Neural cell (in vitro differentiated cells): ENCODE measurements at regions not wholly inside any gene's neighbourhood (a gene's known extent, or its start where the extent isn't known, plus 50 kb on each side); places are given as distances from the start of the nearest gene placed in this dataset.

Source experiments
- H2AFZ ChIP-seq: fragments of 200-600, 300-800 bp; sonication (generic), shearing (Covaris generic); 2 replicates; pipeline ENCODE4 v1.6.0; 2014; ENCODE audit warnings: low read depth, mild to moderate bottlenecking, antibody characterized with exemption, low read length, moderate library complexity
- H3F3A ChIP-seq: fragments of 200-600 bp; shearing (Covaris generic); 2 replicates; pipeline ENCODE4 v1.6.1; 2016; ENCODE audit warnings: mild to moderate bottlenecking, moderate library complexity, mixed read lengths, antibody characterized with exemption, low read length; ENCODE audit not compliant: insufficient read depth, poor library complexity, severe bottlenecking
- H3K27ac ChIP-seq: fragments of 200-600, 300-800 bp; sonication (generic), shearing (Covaris generic); 2 replicates; pipeline ENCODE4 v1.5.1; 2014; ENCODE audit warnings: mild to moderate bottlenecking, low read length, moderate library complexity
- H3K27me3 ChIP-seq: fragments of 300-800, 200-600 bp; sonication (generic), shearing (Covaris generic); 2 replicates; pipeline ENCODE4 v1.6.0; 2014; ENCODE audit warnings: mild to moderate bottlenecking, low read depth, low read length, moderate library complexity; ENCODE audit not compliant: insufficient read depth
- H3K36me3 ChIP-seq: fragments of 300-800, 200-600 bp; sonication (generic), shearing (Covaris generic); 2 replicates; pipeline ENCODE4 v1.5.1; 2014; ENCODE audit warnings: mild to moderate bottlenecking, antibody characterized with exemption, low read length, moderate library complexity; ENCODE audit not compliant: insufficient read depth
- H3K4me2 ChIP-seq: fragments of 300-800, 200-600 bp; sonication (generic), shearing (Covaris generic); 2 replicates; pipeline ENCODE4 v1.6.0; 2014; ENCODE audit warnings: mild to moderate bottlenecking, low read length
- H3K4me3 ChIP-seq: fragments of 300-800, 200-600 bp; sonication (generic), shearing (Covaris generic); 2 replicates; pipeline ENCODE4 v1.5.1; 2014; ENCODE audit warnings: mild to moderate bottlenecking, low read length, moderate library complexity
- H3K79me2 ChIP-seq: fragments of 200-600 bp; shearing (Covaris generic); replicated peaks from 2 replicates; pipeline ENCODE4 v1.6.0; 2014; ENCODE audit warnings: mild to moderate bottlenecking, low read length, moderate library complexity; ENCODE audit not compliant: insufficient read depth
- H3K9ac ChIP-seq: fragments of 300-800, 200-600 bp; sonication (generic), shearing (Covaris generic); 2 replicates; pipeline ENCODE4 v1.6.1; 2016; ENCODE audit warnings: mild to moderate bottlenecking, low read length, mixed read lengths
- H3K9me2 ChIP-seq: fragments of 200-600 bp; shearing (Covaris generic); 2 replicates; pipeline ENCODE4 v1.6.1; 2016; ENCODE audit warnings: mild to moderate bottlenecking, low read length, mixed read lengths; ENCODE audit not compliant: insufficient read depth
- H3K9me3 ChIP-seq: fragments of 200-600, 300-800 bp; sonication (generic), shearing (Covaris generic); 2 replicates; pipeline ENCODE4 v1.6.1; 2016; ENCODE audit warnings: mild to moderate bottlenecking, mixed run types, low read length, moderate library complexity, mixed read lengths
- H4K20me1 ChIP-seq: fragments of 200-600 bp; shearing (Covaris generic); 2 replicates; pipeline ENCODE4 v1.6.1; 2016; ENCODE audit warnings: mild to moderate bottlenecking, mixed run types; ENCODE audit not compliant: insufficient read depth
- EP300 ChIP-seq: fragments of 450-650 bp; conservative IDR thresholded peaks from 2 replicates; pipeline ENCODE4 v1.6.1; 2014; ENCODE audit warnings: antibody characterized with exemption, mild to moderate bottlenecking, moderate library complexity; ENCODE audit not compliant: poor library complexity, severe bottlenecking
- EZH2 ChIP-seq: fragments of 200-600, 300-800 bp; shearing (Covaris generic), sonication (generic); IDR thresholded peaks from 2 replicates; pipeline ENCODE4 v1.6.1; 2014; ENCODE audit warnings: antibody characterized with exemption, low read length, borderline replicate concordance, mild to moderate bottlenecking; ENCODE audit not compliant: insufficient read depth, poor library complexity, severe bottlenecking
- MXI1 ChIP-seq: fragments of 450-650 bp; conservative IDR thresholded peaks from 2 replicates; pipeline ENCODE4 v1.6.1; 2014; ENCODE audit warnings: antibody characterized with exemption, mild to moderate bottlenecking; ENCODE audit not compliant: poor library complexity, severe bottlenecking
- POLR2AphosphoS5 ChIP-seq: IDR thresholded peaks from 2 replicates; pipeline ENCODE4 v1.6.1; 2012
- RAD21 ChIP-seq: fragments of 450-650 bp; conservative IDR thresholded peaks from 2 replicates; pipeline ENCODE4 v1.6.1; 2014; ENCODE audit warnings: antibody characterized with exemption, mild to moderate bottlenecking, moderate library complexity
- SMC3 ChIP-seq: fragments of 450-650 bp; conservative IDR thresholded peaks from 2 replicates; pipeline ENCODE4 v1.6.1; 2014; ENCODE audit warnings: antibody characterized with exemption, mild to moderate bottlenecking, moderate library complexity; ENCODE audit not compliant: poor library complexity
- TAF1 ChIP-seq: IDR thresholded peaks from 2 replicates; pipeline ENCODE4 v1.6.1; 2012; ENCODE audit warnings: low read depth
- TF ChIP-seq, protein P1 (sequence below): IDR thresholded peaks from 2 replicates; pipeline ENCODE4 v1.6.1; 2012; ENCODE audit warnings: borderline replicate concordance
- TF ChIP-seq, protein P2 (sequence below): fragments of 450-650 bp; IDR thresholded peaks from 2 replicates; pipeline ENCODE4 v1.5.1; 2014; ENCODE audit warnings: antibody characterized with exemption, mild to moderate bottlenecking, moderate library complexity; ENCODE audit not compliant: poor library complexity, severe bottlenecking

DNA sequence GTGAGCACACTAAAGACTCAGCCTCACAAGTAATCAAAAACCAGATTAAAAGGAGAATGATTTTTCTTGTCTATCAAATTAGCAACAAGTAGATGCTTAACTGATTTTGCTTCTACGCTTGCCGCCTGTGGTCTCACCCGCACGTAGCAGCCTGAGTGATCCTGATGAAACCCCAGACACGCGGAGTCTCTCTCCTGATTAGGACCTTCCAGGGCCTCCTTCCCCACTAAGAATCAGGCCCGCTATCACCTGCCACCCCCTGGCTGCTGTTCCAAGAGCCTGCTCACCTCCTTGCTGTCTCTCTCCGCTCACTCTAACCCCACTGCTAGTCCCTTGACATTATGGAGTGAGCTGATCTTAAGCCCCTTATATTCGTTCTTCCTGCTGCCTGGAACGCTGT is 325.9 kb upstream of the NRP1 start:
- H3K9me3 ChIP-seq = no peaks in the 10 kb centered on the region
- H2AFZ ChIP-seq = no peak overlapping the region
- H3K9ac ChIP-seq = no peak overlapping the region
- no peak overlapping the region for H3K27ac ChIP-seq
- H4K20me1 ChIP-seq = no peaks in the 10 kb centered on the region
- H3K27me3 ChIP-seq = no peaks in the 10 kb centered on the region
- TF ChIP-seq MXI1 = no peak
- TF ChIP-seq, protein P1, sequence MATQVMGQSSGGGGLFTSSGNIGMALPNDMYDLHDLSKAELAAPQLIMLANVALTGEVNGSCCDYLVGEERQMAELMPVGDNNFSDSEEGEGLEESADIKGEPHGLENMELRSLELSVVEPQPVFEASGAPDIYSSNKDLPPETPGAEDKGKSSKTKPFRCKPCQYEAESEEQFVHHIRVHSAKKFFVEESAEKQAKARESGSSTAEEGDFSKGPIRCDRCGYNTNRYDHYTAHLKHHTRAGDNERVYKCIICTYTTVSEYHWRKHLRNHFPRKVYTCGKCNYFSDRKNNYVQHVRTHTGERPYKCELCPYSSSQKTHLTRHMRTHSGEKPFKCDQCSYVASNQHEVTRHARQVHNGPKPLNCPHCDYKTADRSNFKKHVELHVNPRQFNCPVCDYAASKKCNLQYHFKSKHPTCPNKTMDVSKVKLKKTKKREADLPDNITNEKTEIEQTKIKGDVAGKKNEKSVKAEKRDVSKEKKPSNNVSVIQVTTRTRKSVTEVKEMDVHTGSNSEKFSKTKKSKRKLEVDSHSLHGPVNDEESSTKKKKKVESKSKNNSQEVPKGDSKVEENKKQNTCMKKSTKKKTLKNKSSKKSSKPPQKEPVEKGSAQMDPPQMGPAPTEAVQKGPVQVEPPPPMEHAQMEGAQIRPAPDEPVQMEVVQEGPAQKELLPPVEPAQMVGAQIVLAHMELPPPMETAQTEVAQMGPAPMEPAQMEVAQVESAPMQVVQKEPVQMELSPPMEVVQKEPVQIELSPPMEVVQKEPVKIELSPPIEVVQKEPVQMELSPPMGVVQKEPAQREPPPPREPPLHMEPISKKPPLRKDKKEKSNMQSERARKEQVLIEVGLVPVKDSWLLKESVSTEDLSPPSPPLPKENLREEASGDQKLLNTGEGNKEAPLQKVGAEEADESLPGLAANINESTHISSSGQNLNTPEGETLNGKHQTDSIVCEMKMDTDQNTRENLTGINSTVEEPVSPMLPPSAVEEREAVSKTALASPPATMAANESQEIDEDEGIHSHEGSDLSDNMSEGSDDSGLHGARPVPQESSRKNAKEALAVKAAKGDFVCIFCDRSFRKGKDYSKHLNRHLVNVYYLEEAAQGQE = no peak
- TF ChIP-seq POLR2AphosphoS5 = no peak
- TF ChIP-seq RAD21 = no peak
- no peak for TF ChIP-seq SMC3
- no peaks in the 10 kb centered on the region for H3K9me2 ChIP-seq
- H3K4me3 ChIP-seq = no peak overlapping the region
- no peaks in the 10 kb centered on the region for H3K36me3 ChIP-seq
- H3K79me2 ChIP-seq = no peaks in the 10 kb centered on the region
- no peaks in the 10 kb centered on the region for H3F3A ChIP-seq
- H3K4me2 ChIP-seq = no peak overlapping the region

DNA sequence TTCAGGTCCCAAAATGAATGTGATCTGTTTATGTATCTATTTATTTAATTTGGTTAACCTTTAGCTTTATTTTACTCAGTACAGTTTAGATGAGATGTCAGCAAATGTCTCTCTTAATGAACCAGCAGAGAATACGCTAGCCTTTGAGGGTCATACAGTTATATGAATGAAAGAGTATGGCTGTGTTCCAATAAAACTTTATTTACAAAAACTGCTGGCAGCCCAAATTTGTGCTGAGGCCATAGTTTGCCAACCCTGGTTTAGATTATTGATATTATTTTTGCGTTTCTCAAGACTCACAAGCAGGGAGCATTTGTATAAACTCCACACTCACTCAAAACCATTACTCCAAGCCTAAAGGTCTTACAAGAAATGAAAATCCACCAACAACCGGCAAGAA is 323.4 kb upstream of the NRP1 start:
- Histone ChIP-seq H4K20me1 (no peaks in the 10 kb centered on the region), H3K27ac (no peak overlapping the region), H3K36me3 (no peaks in the 10 kb centered on the region), H3K9ac (no peak overlapping the region), H3K27me3 (no peaks in the 10 kb centered on the region), H3F3A (no peaks in the 10 kb centered on the region), H3K4me2 (no peak overlapping the region), H3K9me3 (no peaks in the 10 kb centered on the region), H3K79me2 (no peaks in the 10 kb centered on the region), H3K4me3 (no peak overlapping the region), H2AFZ (no peak overlapping the region), H3K9me2 (no peaks in the 10 kb centered on the region)
- TF ChIP-seq RAD21 (no peak), EP300 (no peak), POLR2AphosphoS5 (no peak), TAF1 (no peak), MXI1 (no peak), EZH2 (no peak), SMC3 (no peak)
- TF ChIP-seq, protein P1 = no peak
- TF ChIP-seq, protein P2, sequence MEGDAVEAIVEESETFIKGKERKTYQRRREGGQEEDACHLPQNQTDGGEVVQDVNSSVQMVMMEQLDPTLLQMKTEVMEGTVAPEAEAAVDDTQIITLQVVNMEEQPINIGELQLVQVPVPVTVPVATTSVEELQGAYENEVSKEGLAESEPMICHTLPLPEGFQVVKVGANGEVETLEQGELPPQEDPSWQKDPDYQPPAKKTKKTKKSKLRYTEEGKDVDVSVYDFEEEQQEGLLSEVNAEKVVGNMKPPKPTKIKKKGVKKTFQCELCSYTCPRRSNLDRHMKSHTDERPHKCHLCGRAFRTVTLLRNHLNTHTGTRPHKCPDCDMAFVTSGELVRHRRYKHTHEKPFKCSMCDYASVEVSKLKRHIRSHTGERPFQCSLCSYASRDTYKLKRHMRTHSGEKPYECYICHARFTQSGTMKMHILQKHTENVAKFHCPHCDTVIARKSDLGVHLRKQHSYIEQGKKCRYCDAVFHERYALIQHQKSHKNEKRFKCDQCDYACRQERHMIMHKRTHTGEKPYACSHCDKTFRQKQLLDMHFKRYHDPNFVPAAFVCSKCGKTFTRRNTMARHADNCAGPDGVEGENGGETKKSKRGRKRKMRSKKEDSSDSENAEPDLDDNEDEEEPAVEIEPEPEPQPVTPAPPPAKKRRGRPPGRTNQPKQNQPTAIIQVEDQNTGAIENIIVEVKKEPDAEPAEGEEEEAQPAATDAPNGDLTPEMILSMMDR = no peak
